ENCODE measurements at regions not wholly inside any gene's neighbourhood (a gene's known extent, or its start where the extent isn't known, plus 50 kb on each side); places are given as distances from the start of the nearest gene placed in this dataset.

- no TSS peak for BruUV-seq (replicated peaks)
- Mint-ChIP-seq H3K4me3 (ENCODE audit: unreplicated experiment) (no peak overlapping the region), H3K27me3 (ENCODE audit: insufficient read depth, unreplicated experiment) (no peaks in the 10 kb centered on the region), H3K4me1 (ENCODE audit: insufficient read depth, unreplicated experiment) (no peaks in the 10 kb centered on the region), H3K36me3 (ENCODE audit: insufficient read depth, unreplicated experiment) (no peaks in the 10 kb centered on the region), H3K9me3 (ENCODE audit: unreplicated experiment) (no peaks in the 10 kb centered on the region), H3K27ac (ENCODE audit: low read depth, unreplicated experiment) (no peak overlapping the region)
- intact Hi-C loops (cut with micrococcal nuclease): no loop called here
- ChIA-PET CTCF (interaction anchor here (0.7 kb wide), 1 partner anchor 399 kb away, joined by 3 read pairs; no protein-coding TSS in a partner anchor), POLR2A (interaction anchor here (0.7 kb wide), 1 partner anchor 479 kb away, joined by 4 read pairs; no protein-coding TSS in a partner anchor)
- no peak for DNase-seq (ENCODE audit: unreplicated experiment)
- TF ChIP-seq, protein P1, sequence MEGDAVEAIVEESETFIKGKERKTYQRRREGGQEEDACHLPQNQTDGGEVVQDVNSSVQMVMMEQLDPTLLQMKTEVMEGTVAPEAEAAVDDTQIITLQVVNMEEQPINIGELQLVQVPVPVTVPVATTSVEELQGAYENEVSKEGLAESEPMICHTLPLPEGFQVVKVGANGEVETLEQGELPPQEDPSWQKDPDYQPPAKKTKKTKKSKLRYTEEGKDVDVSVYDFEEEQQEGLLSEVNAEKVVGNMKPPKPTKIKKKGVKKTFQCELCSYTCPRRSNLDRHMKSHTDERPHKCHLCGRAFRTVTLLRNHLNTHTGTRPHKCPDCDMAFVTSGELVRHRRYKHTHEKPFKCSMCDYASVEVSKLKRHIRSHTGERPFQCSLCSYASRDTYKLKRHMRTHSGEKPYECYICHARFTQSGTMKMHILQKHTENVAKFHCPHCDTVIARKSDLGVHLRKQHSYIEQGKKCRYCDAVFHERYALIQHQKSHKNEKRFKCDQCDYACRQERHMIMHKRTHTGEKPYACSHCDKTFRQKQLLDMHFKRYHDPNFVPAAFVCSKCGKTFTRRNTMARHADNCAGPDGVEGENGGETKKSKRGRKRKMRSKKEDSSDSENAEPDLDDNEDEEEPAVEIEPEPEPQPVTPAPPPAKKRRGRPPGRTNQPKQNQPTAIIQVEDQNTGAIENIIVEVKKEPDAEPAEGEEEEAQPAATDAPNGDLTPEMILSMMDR (IDR thresholded peaks at IDR 0.05; ENCODE audit: unreplicated experiment): no peak
These were observed 555.2 kb downstream of the LMO4 start for GRCh38 chr1:87883906-87884305.

- Mint-ChIP-seq H3K9me3 (ENCODE audit: unreplicated experiment) (no peaks in the 10 kb centered on the region), H3K4me1 (ENCODE audit: insufficient read depth, unreplicated experiment) (no peaks in the 10 kb centered on the region), H3K4me3 (ENCODE audit: unreplicated experiment) (no peak overlapping the region), H3K27me3 (ENCODE audit: insufficient read depth, unreplicated experiment) (no peaks in the 10 kb centered on the region), H3K27ac (ENCODE audit: low read depth, unreplicated experiment) (no peak overlapping the region), H3K36me3 (ENCODE audit: insufficient read depth, unreplicated experiment) (no peaks in the 10 kb centered on the region)
- intact Hi-C loops (cut with micrococcal nuclease): no loop called here
- TF ChIP-seq, protein P1 (IDR thresholded peaks at IDR 0.05; ENCODE audit: unreplicated experiment): no peak
- no TSS peak for BruUV-seq (replicated peaks)
- CTCF ChIA-PET: interaction anchor here (0.7 to 1.1 kb wide), 2 partner anchors 400 to 558 kb away, joined by 3 to 4 read pairs; no protein-coding TSS in a partner anchor
- POLR2A ChIA-PET: no interaction called here
- DNase-seq (ENCODE audit: unreplicated experiment): no peak
These were observed 555.9 kb downstream of the LMO4 start for GRCh38 chr1:87884581-87884980.

DNA sequence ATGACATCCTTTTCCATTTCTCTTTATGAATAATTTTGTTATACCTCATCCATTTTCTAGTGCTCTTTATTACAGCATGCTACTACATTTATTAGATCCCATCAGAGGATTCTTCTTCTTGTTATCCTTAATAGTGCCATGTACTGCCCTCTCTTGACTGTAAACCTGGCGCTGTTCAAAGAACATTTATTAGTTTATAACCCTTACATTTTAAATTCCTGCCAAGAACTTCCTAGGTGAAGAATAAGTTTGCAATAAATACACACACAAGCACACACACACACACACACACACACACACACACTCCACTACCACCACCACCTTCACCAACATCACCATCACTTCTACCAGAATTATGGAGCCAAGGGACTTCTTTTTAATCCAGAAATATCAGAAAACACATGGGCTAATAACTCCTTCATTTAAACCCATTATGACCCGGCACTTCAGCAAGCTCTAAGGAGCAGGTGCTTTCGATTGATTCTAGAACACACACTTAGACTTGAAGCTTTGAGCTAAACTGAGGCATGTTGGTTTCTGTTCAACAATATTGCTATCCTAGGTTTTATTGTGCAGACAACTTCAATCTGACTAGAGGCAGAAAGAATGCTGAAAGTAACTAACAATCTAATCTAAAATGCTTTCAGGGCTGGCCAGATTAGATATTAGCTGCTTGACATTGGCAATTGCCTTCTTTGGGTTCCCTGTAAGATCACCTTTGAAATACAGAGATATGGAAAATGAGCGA, 556.8 kb downstream of the LMO4 start:
- DNase-seq (ENCODE audit: unreplicated experiment): no peak
- no peak overlapping the region for H3K4me3 Mint-ChIP-seq (ENCODE audit: unreplicated experiment)
- H3K27me3 Mint-ChIP-seq (ENCODE audit: insufficient read depth, unreplicated experiment): no peaks in the 10 kb centered on the region
- H3K27ac Mint-ChIP-seq (ENCODE audit: low read depth, unreplicated experiment): no peak overlapping the region
- H3K36me3 Mint-ChIP-seq (ENCODE audit: insufficient read depth, unreplicated experiment): no peaks in the 10 kb centered on the region
- intact Hi-C loops (cut with micrococcal nuclease): no loop called here
- no peaks in the 10 kb centered on the region for H3K9me3 Mint-ChIP-seq (ENCODE audit: unreplicated experiment)
- CTCF ChIA-PET: interaction anchor here (1.1 kb wide), 1 partner anchor 559 kb away, joined by 4 read pairs; no protein-coding TSS in a partner anchor
- no peaks in the 10 kb centered on the region for H3K4me1 Mint-ChIP-seq (ENCODE audit: insufficient read depth, unreplicated experiment)
- BruUV-seq (replicated peaks): no TSS peak
- POLR2A ChIA-PET: no interaction called here
- TF ChIP-seq, protein P1 (IDR thresholded peaks at IDR 0.05; ENCODE audit: unreplicated experiment): no peak

- Mint-ChIP-seq H3K4me1 (ENCODE audit: insufficient read depth, unreplicated experiment) (no peaks in the 10 kb centered on the region), H3K4me3 (ENCODE audit: unreplicated experiment) (no peak overlapping the region), H3K27me3 (ENCODE audit: insufficient read depth, unreplicated experiment) (no peaks in the 10 kb centered on the region), H3K9me3 (ENCODE audit: unreplicated experiment) (no peaks in the 10 kb centered on the region), H3K36me3 (ENCODE audit: insufficient read depth, unreplicated experiment) (no peaks in the 10 kb centered on the region), H3K27ac (ENCODE audit: low read depth, unreplicated experiment) (no peak overlapping the region)
- BruUV-seq (replicated peaks): no TSS peak
- POLR2A ChIA-PET: interaction anchor here (0.5 kb wide), 1 partner anchor 663 kb away, joined by 3 read pairs; no protein-coding TSS in a partner anchor
- CTCF ChIA-PET: interaction anchor here (0.6 kb wide), 2 partner anchors 103 to 666 kb away, joined by 3 read pairs; no protein-coding TSS in a partner anchor
- no peak for DNase-seq (ENCODE audit: unreplicated experiment)
- TF ChIP-seq, protein P1 (IDR thresholded peaks at IDR 0.05; ENCODE audit: unreplicated experiment): no peak
- intact Hi-C loops (cut with micrococcal nuclease): no loop called here
These were observed 558.4 kb downstream of the LMO4 start for GRCh38 chr1:87887100-87887499.

All from MCF 10A (cell line).